ENCODE measurements at regions not wholly inside any gene's neighbourhood (a gene's known extent, or its start where the extent isn't known, plus 50 kb on each side); places are given as distances from the start of the nearest gene placed in this dataset.
"Not testable (repeated sequence)": the region's sequence is repeated elsewhere in the genome, so short reads cannot be mapped to it uniquely, and the experiment has no call there.

GRCh38 chr1:55444667-55445066 is 229.5 kb upstream of the USP24 start:
- no peak overlapping the region for H3K4me3 ChIP-seq
- peaks cover 0 to 10% (median 0%) of the 10 kb centered on the region in 3 donors for H3K4me1 ChIP-seq
- no peaks in the 10 kb centered on the region for H3K9me3 ChIP-seq
- intact Hi-C loops (cut with DNase I), result no loop called here
- no peaks in the 10 kb centered on the region for H3K27me3 ChIP-seq
- TF ChIP-seq CTCF (IDR thresholded peaks at IDR 0.05), result no peak
- TF ChIP-seq POLR2A (IDR thresholded peaks at IDR 0.05), result no peak
- H3K36me3 ChIP-seq, result no peaks in the 10 kb centered on the region
- DNase-seq, result no peak
- 33 to 67% methylated on average over 1 of the region's 1 CpG for WGBS, 2 donors
- peak overlapping the region in 3 of 4 donors; percentile 64 to 74 (median 74) for H3K27ac ChIP-seq

- H3K36me3 ChIP-seq, result no peaks in the 10 kb centered on the region
- peaks cover 0 to 10% (median 0%) of the 10 kb centered on the region in 3 donors for H3K4me1 ChIP-seq
- H3K27me3 ChIP-seq, result no peaks in the 10 kb centered on the region
- H3K4me3 ChIP-seq, result no peak overlapping the region
- TF ChIP-seq POLR2A (IDR thresholded peaks at IDR 0.05) (no peak), CTCF (IDR thresholded peaks at IDR 0.05) (no peak)
- WGBS, 2 donors, result 50 to 58% methylated on average over 5 to 7 of the region's 7 CpGs
- intact Hi-C loops (cut with DNase I), result no loop called here
- H3K27ac ChIP-seq, result peak overlapping the region in 3 of 4 donors; percentile 64 to 77 (median 74)
- peak; percentile 13 for DNase-seq
- H3K9me3 ChIP-seq, result no peaks in the 10 kb centered on the region
Measured at GRCh38 chr1:55443175-55443915, 228.2 kb upstream of the USP24 start.

- peaks cover 0 to 10% (median 0%) of the 10 kb centered on the region in 3 donors for H3K4me1 ChIP-seq
- no peak for DNase-seq
- H3K27me3 ChIP-seq, result no peaks in the 10 kb centered on the region
- H3K9me3 ChIP-seq, result no peaks in the 10 kb centered on the region
- intact Hi-C loops (cut with DNase I), result no loop called here
- 67 to 83% methylated on average over 1 of the region's 1 CpG for WGBS, 2 donors
- H3K36me3 ChIP-seq, result no peaks in the 10 kb centered on the region
- TF ChIP-seq CTCF (IDR thresholded peaks at IDR 0.05), result no peak
- TF ChIP-seq POLR2A (IDR thresholded peaks at IDR 0.05), result no peak
- no peak overlapping the region for H3K4me3 ChIP-seq
- no peak overlapping the region for H3K27ac ChIP-seq
Measured at GRCh38 chr1:55441489-55441888, 226.3 kb upstream of the USP24 start.

- Histone ChIP-seq H3K27ac (no peak overlapping the region), H3K4me3 (no peak overlapping the region), H3K36me3 (no peaks in the 10 kb centered on the region), H3K9me3 (no peaks in the 10 kb centered on the region), H3K4me1 (no peaks in the 10 kb centered on the region), H3K27me3 (no peaks in the 10 kb centered on the region)
- WGBS, 2 donors, result 0% methylated on average over 2 of the region's 2 CpGs
- no peak for DNase-seq
- no peak for TF ChIP-seq CTCF (IDR thresholded peaks at IDR 0.05)
- no peak for TF ChIP-seq POLR2A (IDR thresholded peaks at IDR 0.05)
- intact Hi-C loops (cut with DNase I), result no loop called here
Measured at GRCh38 chr1:55437692-55438091, 222.5 kb upstream of the USP24 start.

GRCh38 chr1:55430720-55431119 is 215.6 kb upstream of the USP24 start:
- intact Hi-C loops (cut with DNase I); H3K36me3 ChIP-seq; H3K4me3 ChIP-seq; H3K27me3 ChIP-seq; DNase-seq; H3K9me3 ChIP-seq: not testable (repeated sequence)
- H3K27ac ChIP-seq, result peak overlapping the region in 1 of 4 donors; percentile 75
- 80 to 100% methylated on average over 1 of the region's 3 CpGs for WGBS, 2 donors
- H3K4me1 ChIP-seq, result peaks cover 0 to 43% (median 28%) of the 10 kb centered on the region in 3 donors

GRCh38 chr1:55430206-55430605 is 215.0 kb upstream of the USP24 start:
- DNase-seq; H3K36me3 ChIP-seq; intact Hi-C loops (cut with DNase I); H3K9me3 ChIP-seq; H3K27me3 ChIP-seq; H3K4me3 ChIP-seq: not testable (repeated sequence)
- Histone ChIP-seq H3K4me1 (peaks cover 0 to 43% (median 28%) of the 10 kb centered on the region in 3 donors), H3K27ac (peak overlapping the region in 1 of 4 donors; percentile 75)
- WGBS, 2 donors, result 70 to 90% methylated on average over 2 to 6 of the region's 8 CpGs
